GM18498 (cell line): ENCODE measurements at regions not wholly inside any gene's neighbourhood (a gene's known extent, or its start where the extent isn't known, plus 50 kb on each side); places are given as distances from the start of the nearest gene placed in this dataset.

Source experiments
- ATAC-seq: cut with Tn5 transposase; IDR thresholded peaks from one replicate; pipeline ENCODE4 v1.9.1; 2021; ENCODE audit warnings: mild to moderate bottlenecking, moderate library complexity; ENCODE audit not compliant: unreplicated experiment

DNA sequence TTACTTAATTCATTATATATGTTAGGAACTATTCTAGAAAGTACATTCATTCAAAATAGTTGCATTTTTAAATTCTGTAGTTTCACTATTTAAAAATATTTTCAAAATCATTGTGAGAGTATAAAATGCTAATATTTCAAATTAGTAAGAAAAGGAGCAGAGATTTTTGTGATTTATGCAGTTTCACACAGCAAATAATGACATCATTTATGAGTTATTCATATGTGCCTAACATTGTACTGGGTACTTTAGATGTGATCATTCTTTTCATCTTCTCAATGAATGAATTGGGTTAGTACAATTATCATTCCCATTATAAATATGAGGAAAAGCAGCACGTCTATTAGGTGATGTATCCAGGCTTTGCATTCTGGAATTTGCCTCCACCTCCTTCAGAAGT is 1451.0 kb upstream of the IGFBP7 start:
- no peak for ATAC-seq

DNA sequence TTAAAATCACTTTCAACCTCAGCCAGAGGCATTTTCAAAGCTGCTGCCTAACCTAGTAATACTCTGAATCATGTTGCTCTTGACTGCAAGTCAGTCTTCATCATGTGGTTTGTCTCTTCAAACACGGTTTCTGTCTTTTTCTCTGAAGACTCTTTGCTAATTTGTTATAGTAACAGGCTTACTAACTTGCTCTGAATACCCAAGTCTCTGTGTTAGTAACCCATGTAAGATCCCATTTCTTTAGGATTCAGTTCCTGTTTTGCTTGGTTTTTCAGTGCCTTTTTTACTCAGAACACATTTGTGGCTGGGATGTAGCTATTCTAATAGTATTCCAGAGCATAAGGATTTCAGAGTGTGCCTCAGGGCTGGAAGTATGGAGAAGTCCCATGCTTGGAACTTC is 1450.6 kb upstream of the IGFBP7 start:
- ATAC-seq: no peak

DNA sequence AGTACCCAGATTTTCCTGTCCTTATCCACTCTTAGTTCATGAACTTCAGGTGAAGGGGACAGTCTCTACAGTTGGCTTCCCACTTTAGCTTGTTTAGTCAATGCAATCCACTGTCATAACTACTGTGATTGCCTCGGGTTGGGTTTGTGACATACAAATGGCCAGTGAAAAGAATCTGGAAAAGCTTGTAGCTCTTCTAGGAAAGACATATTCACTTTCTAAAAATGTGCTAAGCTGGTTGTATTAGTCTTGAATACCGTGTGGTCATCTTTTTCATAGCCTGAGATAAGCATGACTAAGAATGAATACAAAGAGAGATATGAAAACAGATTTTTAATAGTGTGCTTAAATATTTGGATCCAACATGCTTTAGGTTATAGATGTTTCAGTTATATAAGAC is 1443.5 kb upstream of the IGFBP7 start:
- ATAC-seq: no peak

DNA sequence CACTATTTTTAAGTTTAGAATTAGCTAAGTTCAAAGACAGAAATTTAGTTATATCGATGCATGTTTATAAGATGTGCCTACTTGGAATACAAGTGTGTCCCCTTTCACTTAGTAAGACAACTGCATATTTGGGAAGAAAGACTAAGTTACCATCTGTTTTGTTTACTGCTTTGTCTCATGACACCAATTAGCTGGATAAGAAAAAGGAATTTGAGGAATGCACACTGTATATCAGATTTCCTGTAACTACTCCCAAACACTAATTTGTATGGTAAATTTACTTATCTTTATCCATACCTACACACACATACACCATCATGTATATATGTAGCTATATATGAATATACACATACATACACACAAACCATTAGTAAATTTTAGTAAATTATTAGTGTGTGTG is 1442.8 kb upstream of the IGFBP7 start:
- no peak for ATAC-seq

DNA sequence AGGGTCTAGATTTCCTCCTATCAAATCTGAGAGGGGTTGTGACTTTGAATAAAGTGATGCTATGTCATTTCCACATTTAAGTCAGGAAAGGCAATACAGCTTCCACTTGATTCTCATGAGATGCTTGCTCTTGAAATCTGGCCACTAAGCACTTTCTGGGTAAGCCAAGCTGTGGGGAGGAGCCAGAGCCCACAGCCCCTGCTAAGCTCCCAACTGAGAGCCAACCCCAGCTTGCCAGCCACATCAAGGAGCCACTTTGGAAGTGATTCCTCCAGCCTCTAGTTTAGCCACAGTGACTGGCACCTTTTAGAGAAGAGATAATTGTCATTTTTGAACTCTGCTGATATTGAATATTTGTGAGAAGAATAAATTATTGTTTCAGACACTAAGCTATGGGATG is 1441.5 kb upstream of the IGFBP7 start:
- ATAC-seq: no peak

DNA sequence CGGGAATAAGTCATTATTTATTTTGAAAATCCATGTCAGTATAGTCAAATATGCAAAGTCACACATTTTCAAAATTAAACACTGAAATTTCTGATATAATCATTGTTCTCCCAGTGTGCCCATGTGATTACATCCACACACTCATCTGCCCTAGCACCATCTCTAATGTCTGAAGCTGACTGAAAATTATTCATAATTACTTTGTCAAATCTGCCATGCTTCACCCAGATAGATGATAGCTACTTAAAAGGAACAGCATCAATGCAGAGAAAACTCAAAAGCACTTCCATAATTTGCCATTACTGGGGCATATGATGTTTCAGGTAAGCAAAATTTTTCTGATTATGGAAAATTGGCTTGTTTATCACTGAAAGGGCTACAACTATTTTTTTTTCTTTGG is 1433.3 kb upstream of the IGFBP7 start:
- no peak for ATAC-seq

DNA sequence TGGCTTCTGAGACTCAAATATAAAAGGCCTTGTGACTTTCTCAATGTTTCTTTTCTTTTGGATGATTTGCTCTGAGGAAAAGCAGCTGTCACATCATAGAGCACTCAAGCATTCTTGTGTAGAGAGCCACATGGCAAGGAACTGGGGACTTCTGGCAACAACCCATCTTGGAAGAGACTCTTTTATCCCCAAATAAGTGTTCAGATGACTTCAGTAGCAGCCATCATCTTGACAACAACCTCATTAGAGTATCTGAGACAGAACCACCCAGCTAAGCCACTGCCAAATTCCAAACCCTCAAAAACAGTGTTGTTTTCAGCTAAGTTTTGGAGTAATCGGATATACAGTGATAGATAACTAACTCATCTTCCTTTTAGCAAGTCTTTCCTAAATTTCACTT is 1431.7 kb upstream of the IGFBP7 start:
- no peak for ATAC-seq

DNA sequence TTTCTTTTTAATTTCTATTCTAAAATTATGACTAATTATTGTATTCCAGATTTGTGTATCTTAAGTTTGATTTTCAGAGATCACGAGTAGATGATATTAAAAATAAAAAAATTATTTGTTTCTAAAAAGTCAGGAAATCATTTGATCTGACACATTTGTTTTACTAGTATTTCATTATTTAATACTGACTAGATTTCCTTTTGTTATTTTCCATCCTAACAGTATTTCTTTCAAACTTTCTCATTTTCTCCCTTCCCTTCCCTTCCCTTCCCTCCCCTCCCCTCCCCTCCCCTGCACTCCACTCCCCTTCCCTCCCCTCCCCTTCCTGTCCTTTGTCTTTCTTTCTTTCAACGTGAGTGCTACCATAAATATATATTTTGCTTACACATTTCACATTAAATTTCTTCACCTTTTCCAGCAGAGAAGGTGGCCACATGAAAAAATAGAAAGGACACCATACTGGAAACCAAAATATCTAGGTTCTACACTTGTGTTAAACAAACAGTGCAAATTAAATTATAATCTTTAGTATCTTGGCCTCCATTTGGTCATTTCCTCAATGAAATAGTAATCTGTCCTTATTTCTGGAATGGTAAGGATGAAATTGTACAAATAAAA is 1412.7 kb upstream of the IGFBP7 start:
- ATAC-seq: no peak

DNA sequence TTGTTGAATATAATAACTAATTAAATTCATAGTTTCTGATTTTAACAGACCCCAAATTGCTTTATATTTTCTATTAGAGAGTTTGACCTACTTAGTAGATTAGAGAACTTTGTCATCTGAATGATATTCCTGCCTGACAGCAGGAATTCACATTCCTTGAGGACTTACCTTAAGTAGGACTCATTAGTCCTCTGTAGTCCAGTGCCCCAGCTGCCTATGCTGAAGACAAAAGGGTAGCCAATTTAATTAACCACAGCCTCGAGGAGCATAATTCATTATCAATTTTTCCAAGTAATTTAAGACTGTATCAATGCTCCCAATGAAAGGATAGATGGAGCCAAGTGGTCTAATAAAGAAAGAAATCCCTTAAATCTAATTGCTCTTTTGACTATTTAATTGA is 1405.0 kb upstream of the IGFBP7 start:
- ATAC-seq: no peak

DNA sequence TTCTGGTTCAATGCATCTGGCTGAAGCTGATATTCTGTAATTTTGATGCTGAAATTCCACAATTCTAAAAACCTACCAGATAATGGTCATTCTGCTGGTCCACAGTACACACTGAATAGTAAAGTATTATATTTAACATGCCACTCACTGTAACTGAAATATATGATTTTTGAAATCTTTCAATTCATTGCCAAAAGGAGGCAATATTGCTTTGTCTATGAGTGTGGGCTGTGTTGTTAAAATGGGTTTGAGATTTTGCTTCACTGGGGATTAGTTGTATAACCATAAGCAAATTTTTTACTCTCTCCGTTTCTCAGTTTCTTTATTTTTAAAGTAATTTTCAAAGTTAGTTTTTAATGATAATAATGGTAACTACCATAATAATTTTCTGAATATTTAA is 1404.1 kb upstream of the IGFBP7 start:
- no peak for ATAC-seq

DNA sequence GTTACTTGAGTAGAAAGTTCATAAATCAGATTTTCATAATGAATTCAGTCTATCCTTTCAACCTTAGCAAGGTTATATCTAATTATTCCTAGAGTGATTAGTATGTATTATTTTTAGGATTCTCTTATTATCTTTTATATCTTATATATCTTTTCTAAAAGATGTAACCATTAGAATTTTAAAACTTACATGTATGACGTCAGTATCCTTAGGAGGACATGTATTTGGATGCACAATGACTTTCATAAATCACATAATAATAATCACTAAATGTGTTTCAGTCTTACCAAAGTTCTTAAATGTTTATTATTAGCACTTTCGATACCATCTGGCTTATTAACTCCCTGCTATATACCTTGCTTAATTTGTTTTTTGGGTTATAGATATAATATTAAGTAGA is 1400.5 kb upstream of the IGFBP7 start:
- ATAC-seq: no peak

DNA sequence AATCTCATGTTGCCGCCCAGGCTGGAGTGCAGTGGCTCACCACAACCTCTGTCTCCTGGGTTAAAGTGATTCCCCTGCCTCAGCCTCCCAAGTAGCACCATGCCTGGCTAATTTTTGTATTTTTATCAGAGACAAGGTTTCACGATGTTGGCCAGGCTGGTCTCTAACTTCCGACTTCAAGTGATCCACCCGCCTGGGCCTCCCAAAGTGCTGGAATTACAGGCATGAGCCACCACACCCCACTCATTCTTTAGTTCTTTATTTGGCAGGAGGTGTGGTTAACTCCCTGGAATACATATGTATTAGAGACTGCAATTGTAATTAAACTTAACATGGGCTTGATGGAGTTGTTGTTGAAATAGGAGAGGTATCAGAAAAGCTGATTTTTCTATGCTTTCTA is 1396.9 kb upstream of the IGFBP7 start:
- ATAC-seq: no peak

DNA sequence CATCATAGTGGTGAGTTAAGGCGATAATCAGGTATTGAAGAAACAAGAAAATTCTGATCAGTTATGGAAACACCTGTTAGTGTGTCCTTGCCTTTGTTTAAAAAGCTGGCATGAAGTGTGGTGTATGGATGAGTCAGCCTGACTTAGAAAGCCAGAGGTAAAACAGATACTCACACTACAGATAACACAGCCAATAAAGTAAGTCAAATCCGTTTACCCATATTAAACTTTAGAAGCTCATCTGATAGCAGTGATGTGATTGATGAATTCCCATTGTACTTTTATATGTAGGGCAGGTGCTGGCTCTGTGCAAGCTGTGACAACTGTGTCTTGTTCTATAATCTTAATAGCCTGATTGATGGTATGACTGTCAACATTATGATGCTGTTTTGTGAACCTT is 1392.7 kb upstream of the IGFBP7 start:
- no peak for ATAC-seq

DNA sequence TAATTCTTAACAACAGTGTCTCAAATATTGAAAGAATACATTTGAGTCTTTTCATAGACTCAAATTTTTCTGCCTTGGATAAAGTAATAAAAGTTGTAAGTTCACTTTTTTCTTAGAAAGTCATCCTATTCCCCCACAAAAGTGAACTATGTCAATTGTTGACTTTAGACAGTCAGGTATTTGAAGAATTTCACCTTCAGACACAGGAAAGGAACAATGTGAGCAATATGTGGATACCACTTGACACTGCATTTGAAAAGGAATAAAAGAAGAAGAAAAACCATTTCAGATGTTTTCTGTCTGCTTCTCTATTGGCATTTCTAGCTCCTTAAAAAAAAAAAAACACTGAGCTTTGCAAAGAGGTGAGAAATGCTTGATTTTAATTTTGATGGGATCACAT is 1389.0 kb upstream of the IGFBP7 start:
- no peak for ATAC-seq

DNA sequence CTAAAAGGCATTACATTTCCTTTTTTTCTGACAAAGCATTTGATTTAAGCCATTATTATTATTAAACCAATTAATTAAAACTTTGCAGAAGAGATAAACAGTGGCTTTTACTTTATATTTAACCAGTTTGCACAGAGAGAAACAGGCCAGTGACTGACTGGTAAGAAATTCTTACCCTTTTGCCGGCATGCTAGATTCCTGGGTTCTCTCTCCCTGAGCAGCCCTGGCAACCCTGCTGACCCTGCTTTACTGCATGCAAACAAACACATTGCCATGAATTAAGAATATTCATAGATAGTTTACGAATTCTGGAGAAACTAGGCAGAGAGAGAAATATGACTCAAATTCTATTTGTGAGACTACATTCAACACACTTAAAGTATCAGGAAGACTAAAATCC is 1381.4 kb upstream of the IGFBP7 start:
- ATAC-seq: no peak

DNA sequence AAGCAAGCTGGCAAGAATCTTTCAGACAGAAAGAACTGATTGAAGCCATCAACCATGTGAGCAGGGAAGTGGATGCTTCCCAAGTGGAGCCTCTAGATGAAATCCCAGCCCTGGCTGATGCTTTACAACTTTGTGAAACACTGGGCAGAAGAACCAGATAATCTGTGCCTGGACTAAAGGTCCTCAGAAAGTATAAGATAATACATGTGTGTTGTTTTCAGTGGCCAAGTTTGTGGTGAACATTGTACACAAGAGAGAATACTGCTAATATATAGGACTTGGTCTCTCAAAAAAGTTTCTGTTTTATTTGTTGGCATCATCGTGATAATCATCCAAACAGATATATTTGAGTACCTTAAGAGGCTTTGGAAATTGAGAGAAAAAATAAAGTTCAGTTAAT is 1367.8 kb upstream of the IGFBP7 start:
- ATAC-seq: no peak

DNA sequence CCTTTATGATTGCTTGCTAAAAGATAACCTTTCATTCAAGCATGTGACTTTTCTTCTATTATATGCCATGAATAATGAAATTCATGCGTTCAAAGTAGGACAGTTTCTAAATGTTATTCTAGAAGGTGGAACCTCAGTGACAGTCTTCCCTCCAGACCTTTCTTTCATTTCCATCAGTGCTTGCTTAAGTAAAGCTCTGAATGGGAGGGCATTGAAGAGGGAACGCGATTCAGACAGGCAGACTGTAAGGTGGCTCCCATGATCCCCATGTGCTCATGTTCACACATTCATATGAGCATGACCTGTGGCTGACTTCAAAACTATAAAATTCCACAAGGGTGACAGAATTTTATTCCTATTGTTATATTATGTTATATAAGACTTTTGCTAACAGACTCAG is 1367.3 kb upstream of the IGFBP7 start:
- ATAC-seq: no peak

DNA sequence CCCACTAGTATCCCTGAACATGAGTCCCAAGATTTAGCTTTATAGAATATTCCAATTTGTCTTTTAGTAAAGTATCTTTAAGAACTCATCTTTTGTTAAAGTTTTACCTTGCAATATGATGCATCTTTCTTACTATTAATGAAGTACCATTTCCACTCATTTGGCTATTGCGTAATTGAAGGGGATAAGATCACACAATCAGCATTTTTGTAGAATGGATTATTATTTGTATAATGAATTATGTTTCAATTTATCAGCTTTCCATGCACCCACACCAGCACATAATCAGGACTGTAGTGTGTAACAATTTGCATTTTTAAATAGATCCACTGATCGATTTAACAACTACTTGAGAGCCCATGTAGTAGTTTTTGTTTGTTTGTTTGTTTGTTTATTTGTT is 1364.9 kb upstream of the IGFBP7 start:
- no peak for ATAC-seq

DNA sequence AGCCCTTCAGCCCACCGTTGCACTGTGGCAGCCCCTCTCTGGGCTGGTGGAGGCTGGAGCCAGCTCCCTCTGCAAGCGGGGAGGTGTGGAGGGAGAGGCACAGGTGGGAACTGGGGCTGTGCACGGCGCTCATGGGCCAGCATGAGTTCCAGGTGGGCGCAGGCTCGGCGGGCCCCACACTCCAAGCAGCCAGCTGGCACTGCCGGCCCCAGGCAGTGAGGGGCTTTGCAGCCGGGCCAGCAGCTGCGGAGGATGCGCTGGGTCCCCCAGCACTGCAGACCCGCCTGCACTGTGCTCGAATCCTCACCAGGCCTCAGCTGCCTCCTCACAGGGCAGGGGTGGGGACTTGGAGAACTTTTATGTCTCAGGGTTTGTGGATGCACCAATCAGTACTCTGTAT is 1354.8 kb upstream of the IGFBP7 start:
- no peak for ATAC-seq

DNA sequence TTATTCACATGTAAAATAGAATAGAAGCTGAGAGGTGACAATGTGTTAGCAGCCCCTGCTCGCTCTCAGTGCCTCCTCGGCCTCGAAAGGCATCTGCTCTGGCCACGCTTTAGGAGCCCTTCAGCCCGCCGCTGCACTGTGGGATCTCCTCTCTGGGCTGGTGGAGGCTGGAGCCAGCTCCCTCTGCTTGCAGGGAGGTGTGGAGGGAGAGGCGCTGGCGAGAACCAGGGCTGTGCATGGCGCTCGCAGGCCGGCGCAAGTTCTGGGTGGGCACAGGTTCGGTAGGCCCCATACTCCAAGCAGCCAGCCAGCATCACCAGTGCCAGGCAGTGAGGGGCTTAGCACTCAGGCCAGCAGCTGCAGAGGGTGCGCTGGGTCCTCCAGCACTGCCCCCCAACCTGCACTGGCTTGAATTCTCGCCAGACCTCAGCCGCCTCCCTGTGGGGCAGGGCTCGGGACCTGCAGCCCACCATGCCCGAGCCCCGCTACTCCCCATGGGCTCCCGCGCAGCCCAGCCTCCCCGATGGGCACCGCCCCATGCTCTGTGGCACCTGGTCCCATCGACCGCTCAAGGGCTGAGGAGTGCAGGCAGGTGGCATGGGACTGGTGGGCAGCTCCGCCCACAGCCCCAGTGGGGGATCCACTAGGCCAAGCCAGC is 1346.7 kb upstream of the IGFBP7 start:
- ATAC-seq: no peak

DNA sequence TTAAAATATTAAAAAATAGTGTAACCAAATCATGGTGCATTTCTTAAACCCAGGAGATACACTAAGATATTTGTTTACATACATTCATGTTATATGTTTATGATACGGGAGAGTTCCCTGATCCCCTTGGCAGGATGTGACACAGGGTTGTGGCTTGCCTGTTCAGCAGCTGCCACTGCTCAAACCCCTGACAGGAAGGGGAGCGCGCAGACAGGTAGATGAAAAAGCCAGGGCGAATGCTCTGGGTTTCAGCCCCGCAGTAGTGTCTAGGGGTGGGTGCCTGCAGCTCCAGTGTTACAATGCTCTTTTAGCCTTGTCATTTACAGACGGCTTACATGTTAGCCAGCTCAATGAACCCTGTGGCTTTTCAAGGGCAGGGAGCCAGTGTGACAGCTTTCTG is 1343.8 kb upstream of the IGFBP7 start:
- peak; percentile 82 for ATAC-seq

DNA sequence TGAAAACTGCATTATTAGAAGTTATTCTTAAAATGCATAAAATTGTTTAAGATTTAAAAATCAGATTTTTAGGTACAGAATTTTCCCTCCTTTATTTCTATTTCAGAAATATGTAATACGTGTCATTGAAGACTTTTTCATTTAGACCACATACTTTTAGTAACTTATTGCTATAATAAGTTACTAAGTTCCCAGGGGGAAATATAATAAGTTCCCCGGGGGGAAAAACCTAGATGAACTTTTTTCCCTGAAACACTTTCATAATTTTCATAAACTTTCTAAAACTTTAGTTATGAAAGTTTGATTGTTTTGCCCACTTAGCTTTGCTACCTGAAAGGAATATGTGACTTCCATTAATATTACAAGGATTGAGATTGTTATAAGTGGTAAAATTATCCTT is 1341.5 kb upstream of the IGFBP7 start:
- no peak for ATAC-seq

DNA sequence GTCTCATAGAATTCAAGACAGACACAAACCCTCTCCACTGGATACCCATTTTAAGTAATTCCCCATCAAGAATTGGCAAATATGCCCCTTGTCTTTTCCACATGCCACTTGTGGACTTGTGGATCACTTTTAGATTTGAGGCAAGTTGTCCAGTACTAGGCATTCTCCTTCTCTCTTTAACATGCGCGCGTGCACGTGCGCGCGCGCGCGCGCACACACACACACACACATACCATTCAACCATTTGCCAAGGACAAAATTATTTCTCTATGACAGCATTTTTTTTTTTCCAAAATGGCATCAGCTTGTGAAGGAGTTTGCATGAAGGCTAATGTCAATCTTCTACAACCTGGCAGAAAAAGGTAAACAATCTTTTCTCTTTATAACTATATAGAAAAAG is 1325.7 kb upstream of the IGFBP7 start:
- no peak for ATAC-seq
